K562 (cell line): ENCODE measurements at regions not wholly inside any gene's neighbourhood (a gene's known extent, or its start where the extent isn't known, plus 50 kb on each side); places are given as distances from the start of the nearest gene placed in this dataset.

Source experiments
- ATAC-seq: fragments of 200-7000 bp; cut with Tn5 transposase; 3 replicates; pipeline ENCODE4 v1.9.1; 2020; ENCODE audit warnings: moderate library complexity
- BruUV-seq: library from RNA; stranded (reverse); fragments of 400-500 nt; replicated peaks from 2 replicates; lab custom pipeline; 2021; lab: Mats Ljungman, UMichigan
- CTCF ChIA-PET: fragments of 300-600 bp; formaldehyde crosslinking; extraction: SDS; loops from one replicate; lab custom pipeline; 2021; ENCODE audit warnings: low intra/inter-chr PET ratio; lab: Yijun Ruan, JAX
- POLR2A ChIA-PET: fragments of 300-600, 350-650 bp; sonication (Branson Sonifier 250); formaldehyde crosslinking; extraction: SDS; loops from one replicate; lab custom pipeline; 2021; ENCODE audit warnings: antibody characterized with exemption, inconsistent platforms; lab: Yijun Ruan, JAX
- DNase-seq, 4 experiments: peaks; one replicate each; pipeline versions ENCODE4 v3.0.0 to v3.0.0-alpha.2; 2011 to 2018; ENCODE audit warnings: low spot score in 3 of 4, mixed read lengths in 3 of 4; ENCODE audit errors: extremely low read depth in 1 of 4
- FAIRE-seq: peaks from 2 replicates; lab custom pipeline; 2011; peaks lifted over from hg19 to GRCh38; lab: Jason Lieb, UNC
- H2AFZ ChIP-seq: 2 replicates; pipeline ENCODE4 v1.6.0; 2011; ENCODE audit warnings: low read depth, low read length, control low read depth, inconsistent platforms
- H3K27ac ChIP-seq: fragments of 200-600 bp; 3 replicates; pipeline ENCODE4 v1.8.0; 2011; ENCODE audit warnings: low read depth, mild to moderate bottlenecking, control low read depth, inconsistent platforms, low read length, moderate library complexity, mixed read lengths; ENCODE audit errors: extremely low read depth
- H3K27me3 ChIP-seq, 2 experiments: fragments of 300-600 bp in 1 of 2; 2 replicates in 1 of 2; 3 replicates in 1 of 2; pipeline versions ENCODE4 v1.6.0 to v1.8.0; 2011; ENCODE audit warnings: inconsistent platforms in 2 of 2, low read length in 2 of 2, mild to moderate bottlenecking in 1 of 2, mixed read lengths in 1 of 2, moderate library complexity in 1 of 2; ENCODE audit not compliant: control insufficient read depth in 2 of 2, insufficient read depth in 2 of 2
- H3K36me3 ChIP-seq: fragments of 300-600 bp; 3 replicates; pipeline ENCODE4 v1.8.0; 2011; ENCODE audit warnings: mild to moderate bottlenecking, low read length, inconsistent platforms; ENCODE audit not compliant: control insufficient read depth, insufficient read depth
- H3K4me1 ChIP-seq, 2 experiments: fragments of 200-600 bp in 1 of 2; replicated peaks in 1 of 2; 2 replicates in 1 of 2; 3 replicates in 1 of 2; pipeline versions ENCODE4 v1.5.1 to v1.8.0; 2011; ENCODE audit warnings: inconsistent platforms in 2 of 2, low read length in 2 of 2, mild to moderate bottlenecking in 1 of 2, mixed read lengths in 1 of 2, moderate library complexity in 1 of 2; ENCODE audit not compliant: control insufficient read depth in 2 of 2, insufficient read depth in 2 of 2
- H3K4me2 ChIP-seq: 2 replicates; pipeline ENCODE4 v1.6.1; 2011; ENCODE audit warnings: low read length, control low read depth, inconsistent platforms, mixed read lengths; ENCODE audit not compliant: insufficient read depth
- H3K4me3 ChIP-seq: fragments of 200-600 bp; sonication (generic), shearing (Covaris generic); 2 replicates; pipeline ENCODE4 v1.5.1; 2016; ENCODE audit warnings: control low read depth, inconsistent platforms
- H3K79me2 ChIP-seq: fragments of 200-600 bp; 3 replicates; pipeline ENCODE4 v1.8.0; 2011; ENCODE audit warnings: low read length, inconsistent platforms; ENCODE audit not compliant: control insufficient read depth, insufficient read depth
- H3K9ac ChIP-seq, 2 experiments: 2 replicates each; pipeline versions ENCODE4 v1.6.0 to v1.6.1; 2011; ENCODE audit warnings: low read depth in 2 of 2, low read length in 2 of 2, control low read depth in 1 of 2, inconsistent platforms in 1 of 2, mild to moderate bottlenecking in 1 of 2, mixed read lengths in 1 of 2; ENCODE audit not compliant: insufficient read depth in 1 of 2
- H3K9me1 ChIP-seq: one replicate; pipeline ENCODE4 v1.6.0; 2011; ENCODE audit warnings: inconsistent platforms, mild to moderate bottlenecking, low read length, moderate library complexity; ENCODE audit not compliant: control insufficient read depth, insufficient read depth
- H3K9me3 ChIP-seq: replicated peaks from 2 replicates; pipeline ENCODE4 v1.5.1; 2011; ENCODE audit warnings: low read depth, low read length, inconsistent platforms; ENCODE audit not compliant: control insufficient read depth, insufficient read depth
- H4K20me1 ChIP-seq: replicated peaks from 2 replicates; pipeline ENCODE4 v1.6.1; 2011; ENCODE audit warnings: low read length, inconsistent platforms, mixed read lengths; ENCODE audit not compliant: control insufficient read depth, insufficient read depth
- ADNP ChIP-seq: fragments of 200-800 bp; sonication (Bioruptor generic); IDR thresholded peaks from 2 replicates; pipeline ENCODE4 v1.6.1; 2016; ENCODE audit warnings: missing genetic modification characterization, missing compliant biosample characterization
- GABPB2 ChIP-seq: fragments of 250-450 bp; sonication (Bioruptor Pico); conservative IDR thresholded peaks from 2 replicates; pipeline ENCODE4 v1.5.1; 2021; ENCODE audit warnings: mild to moderate bottlenecking
- MBD1 ChIP-seq: fragments of 250-450 bp; sonication (Bioruptor Pico); IDR thresholded peaks from 2 replicates; pipeline ENCODE4 v1.8.0; 2022; ENCODE audit warnings: inconsistent platforms
- MBD2 ChIP-seq: sonication (generic); IDR thresholded peaks from 2 replicates; pipeline ENCODE4 v1.6.1; 2016; ENCODE audit warnings: low read depth, borderline replicate concordance
- MIER1 ChIP-seq: fragments of 450-650 bp; IDR thresholded peaks from 2 replicates; pipeline ENCODE4 v1.6.1; 2016; ENCODE audit warnings: antibody characterized with exemption, mild to moderate bottlenecking, low read depth
- NR2C2 ChIP-seq, 2 experiments: fragments of 200-800 bp in 1 of 2; sonication (Bioruptor generic) in 1 of 2; sonication (generic) in 1 of 2; formaldehyde crosslinking in 1 of 2; IDR thresholded peaks; 2 replicates each; pipeline versions ENCODE4 v1.6.1 to v1.8.0; 2016 to 2022; ENCODE audit warnings: mild to moderate bottlenecking in 1 of 2, missing compliant biosample characterization in 1 of 2, missing genetic modification characterization in 1 of 2, missing genetic modification reagents in 1 of 2
- PCBP1 ChIP-seq: fragments of 200-400 bp; formaldehyde crosslinking; IDR thresholded peaks from 2 replicates; pipeline ENCODE4 v1.6.1; 2018; ENCODE audit warnings: mild to moderate bottlenecking, low read depth, low read length; ENCODE audit not compliant: poor library complexity, severe bottlenecking
- RBM15 ChIP-seq: fragments of 200-400 bp; formaldehyde crosslinking; IDR thresholded peaks from 2 replicates; pipeline ENCODE4 v1.6.1; 2018; ENCODE audit warnings: mild to moderate bottlenecking, low read length, moderate library complexity; ENCODE audit not compliant: insufficient read depth
- YBX1 ChIP-seq: fragments of 450-650 bp; IDR thresholded peaks from 2 replicates; pipeline ENCODE4 v1.7.1; 2016; ENCODE audit warnings: mild to moderate bottlenecking
- ZNF24 ChIP-seq: fragments of 450-650 bp; IDR thresholded peaks from 2 replicates; pipeline ENCODE4 v1.6.1; 2016
- ZNF311 ChIP-seq: fragments of 250-450 bp; sonication (Bioruptor Pico); IDR thresholded peaks from 2 replicates; pipeline ENCODE4 v1.4.0; 2020; ENCODE audit warnings: mild to moderate bottlenecking, moderate library complexity
- ZNF707 ChIP-seq: fragments of 250-450 bp; sonication (Bioruptor Pico); conservative IDR thresholded peaks from 2 replicates; pipeline ENCODE4 v1.8.0; 2022; ENCODE audit warnings: inconsistent platforms, mild to moderate bottlenecking, moderate library complexity
- WGBS: fragments of 100-300 bp; shearing (Covaris generic); methylation state at CpG from one replicate; pipeline ENCODE4 v1.1.6; 2016; ENCODE audit warnings: low coverage, mixed read lengths; ENCODE audit not compliant: insufficient coverage; ENCODE audit errors: missing lambda C conversion rate; 5-methylcytosine and 5-hydroxymethylcytosine counted together
- in situ Hi-C: fragments of 300-500 bp; cut with MboI; formaldehyde crosslinking; loops from 4 replicates; pipeline ENCODE4 v1.15.0; 2018; ENCODE audit warnings: inconsistent platforms, mixed read lengths
- intact Hi-C: fragments of 100-400 bp; cut with micrococcal nuclease; formaldehyde crosslinking; loops from 2 replicates; pipeline ENCODE4 v1.14.2; 2022
- TF ChIP-seq, protein P1 (sequence below): fragments of 250-450 bp; sonication (Bioruptor Pico); IDR thresholded peaks from 2 replicates; pipeline ENCODE4 v1.5.0; 2022; ENCODE audit warnings: mild to moderate bottlenecking
- TF ChIP-seq, protein P2 (sequence below): IDR thresholded peaks from 3 replicates; pipeline ENCODE4 v1.6.1; 2011; ENCODE audit warnings: borderline replicate concordance, mild to moderate bottlenecking, moderate library complexity; ENCODE audit not compliant: insufficient read length; ENCODE audit errors: extremely low read depth

DNA sequence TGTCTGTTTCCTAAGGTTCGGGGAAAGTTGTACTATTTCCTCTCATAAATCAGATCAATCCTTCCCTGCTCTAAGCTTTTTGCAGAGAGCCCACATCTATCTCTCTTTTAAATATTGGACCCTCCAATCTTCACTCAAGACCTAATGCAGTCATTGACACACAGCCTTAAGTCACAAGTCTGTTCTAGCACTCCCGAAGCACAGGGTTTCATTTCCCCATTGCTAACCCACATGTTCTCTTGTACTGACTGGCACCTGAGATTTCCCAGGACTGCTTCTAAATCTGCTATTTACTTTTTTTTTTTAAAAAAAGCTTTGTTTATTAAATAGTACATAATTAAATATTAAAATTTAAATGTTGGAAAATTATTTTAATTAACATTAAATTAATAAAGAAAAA lies 674.7 kb downstream of the TBC1D22A start:
- FAIRE-seq (no peak), DNase-seq (no peak), ATAC-seq (no peak)
- H3K27me3 ChIP-seq, result peaks cover 0 to 12% of the 10 kb centered on the region in 2 experiments; a peak in 2 of 5 replicates
- H3K9ac ChIP-seq, result no peak overlapping the region
- BruUV-seq, result no TSS peak
- H3K79me2 ChIP-seq, result no peaks in the 10 kb centered on the region
- H3K27ac ChIP-seq, result no peak overlapping the region
- no peak overlapping the region for H3K4me2 ChIP-seq
- no peaks in the 10 kb centered on the region for H3K9me1 ChIP-seq
- intact Hi-C loops (no loop called here), in situ Hi-C loops (no loop called here)
- no peaks in the 10 kb centered on the region for H3K36me3 ChIP-seq
- CTCF ChIA-PET, result no interaction called here
- WGBS, result 0% methylated on average over 2 of the region's 2 CpGs
- no peak for TF ChIP-seq RBM15
- TF ChIP-seq NR2C2 (CRISPR knock-in tag; IDR thresholded peaks at IDR 0.05), result no peak
- TF ChIP-seq NR2C2 (tag; IDR thresholded peaks at IDR 0.05), result no peak
- no peak for TF ChIP-seq ZNF311 (CRISPR knock-in tag)
- no peak for TF ChIP-seq ADNP (tag)
- TF ChIP-seq, protein P1, sequence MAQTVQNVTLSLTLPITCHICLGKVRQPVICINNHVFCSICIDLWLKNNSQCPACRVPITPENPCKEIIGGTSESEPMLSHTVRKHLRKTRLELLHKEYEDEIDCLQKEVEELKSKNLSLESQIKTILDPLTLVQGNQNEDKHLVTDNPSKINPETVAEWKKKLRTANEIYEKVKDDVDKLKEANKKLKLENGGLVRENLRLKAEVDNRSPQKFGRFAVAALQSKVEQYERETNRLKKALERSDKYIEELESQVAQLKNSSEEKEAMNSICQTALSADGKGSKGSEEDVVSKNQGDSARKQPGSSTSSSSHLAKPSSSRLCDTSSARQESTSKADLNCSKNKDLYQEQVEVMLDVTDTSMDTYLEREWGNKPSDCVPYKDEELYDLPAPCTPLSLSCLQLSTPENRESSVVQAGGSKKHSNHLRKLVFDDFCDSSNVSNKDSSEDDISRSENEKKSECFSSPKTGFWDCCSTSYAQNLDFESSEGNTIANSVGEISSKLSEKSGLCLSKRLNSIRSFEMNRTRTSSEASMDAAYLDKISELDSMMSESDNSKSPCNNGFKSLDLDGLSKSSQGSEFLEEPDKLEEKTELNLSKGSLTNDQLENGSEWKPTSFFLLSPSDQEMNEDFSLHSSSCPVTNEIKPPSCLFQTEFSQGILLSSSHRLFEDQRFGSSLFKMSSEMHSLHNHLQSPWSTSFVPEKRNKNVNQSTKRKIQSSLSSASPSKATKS, result no peak
- no peak for TF ChIP-seq MBD1 (CRISPR knock-in tag)
- TF ChIP-seq, protein P2, sequence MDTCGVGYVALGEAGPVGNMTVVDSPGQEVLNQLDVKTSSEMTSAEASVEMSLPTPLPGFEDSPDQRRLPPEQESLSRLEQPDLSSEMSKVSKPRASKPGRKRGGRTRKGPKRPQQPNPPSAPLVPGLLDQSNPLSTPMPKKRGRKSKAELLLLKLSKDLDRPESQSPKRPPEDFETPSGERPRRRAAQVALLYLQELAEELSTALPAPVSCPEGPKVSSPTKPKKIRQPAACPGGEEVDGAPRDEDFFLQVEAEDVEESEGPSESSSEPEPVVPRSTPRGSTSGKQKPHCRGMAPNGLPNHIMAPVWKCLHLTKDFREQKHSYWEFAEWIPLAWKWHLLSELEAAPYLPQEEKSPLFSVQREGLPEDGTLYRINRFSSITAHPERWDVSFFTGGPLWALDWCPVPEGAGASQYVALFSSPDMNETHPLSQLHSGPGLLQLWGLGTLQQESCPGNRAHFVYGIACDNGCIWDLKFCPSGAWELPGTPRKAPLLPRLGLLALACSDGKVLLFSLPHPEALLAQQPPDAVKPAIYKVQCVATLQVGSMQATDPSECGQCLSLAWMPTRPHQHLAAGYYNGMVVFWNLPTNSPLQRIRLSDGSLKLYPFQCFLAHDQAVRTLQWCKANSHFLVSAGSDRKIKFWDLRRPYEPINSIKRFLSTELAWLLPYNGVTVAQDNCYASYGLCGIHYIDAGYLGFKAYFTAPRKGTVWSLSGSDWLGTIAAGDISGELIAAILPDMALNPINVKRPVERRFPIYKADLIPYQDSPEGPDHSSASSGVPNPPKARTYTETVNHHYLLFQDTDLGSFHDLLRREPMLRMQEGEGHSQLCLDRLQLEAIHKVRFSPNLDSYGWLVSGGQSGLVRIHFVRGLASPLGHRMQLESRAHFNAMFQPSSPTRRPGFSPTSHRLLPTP, result no peak
- no peak for TF ChIP-seq MIER1
- TF ChIP-seq MBD2, result no peak
- no peak for TF ChIP-seq ZNF24
- TF ChIP-seq GABPB2 (CRISPR knock-in tag), result no peak
- TF ChIP-seq PCBP1, result no peak
- TF ChIP-seq ZNF707 (CRISPR knock-in tag), result no peak
- TF ChIP-seq YBX1, result no peak
- POLR2A ChIA-PET, result interaction anchor here (0.6 kb wide), 1 partner anchor 451 kb away, joined by 3 read pairs; no protein-coding TSS in a partner anchor
- H2AFZ ChIP-seq, result no peak overlapping the region
- H3K4me1 ChIP-seq, result no peaks in the 10 kb centered on the region
- no peak overlapping the region for H3K4me3 ChIP-seq
- no peaks in the 10 kb centered on the region for H4K20me1 ChIP-seq
- no peaks in the 10 kb centered on the region for H3K9me3 ChIP-seq
